DOHH2 (cell line): ENCODE measurements at regions not wholly inside any gene's neighbourhood (a gene's known extent, or its start where the extent isn't known, plus 50 kb on each side); places are given as distances from the start of the nearest gene placed in this dataset.
"Not testable (repeated sequence)": the region's sequence is repeated elsewhere in the genome, so short reads cannot be mapped to it uniquely, and the experiment has no call there.

Source experiments
- H3F3A ChIP-seq: fragments of 200-600 bp; sonication (generic), shearing (Covaris generic); 2 replicates; pipeline ENCODE4 v1.6.0; 2016; ENCODE audit warnings: antibody characterized with exemption, mild to moderate bottlenecking; ENCODE audit not compliant: control insufficient read depth, insufficient read depth
- H3K27ac ChIP-seq: fragments of 200-600 bp; sonication (generic); 2 replicates; pipeline ENCODE4 v1.5.1; 2014; ENCODE audit warnings: low read depth, mild to moderate bottlenecking, low read length, moderate library complexity
- H3K27me3 ChIP-seq: fragments of 200-600 bp; sonication (generic); 2 replicates; pipeline ENCODE4 v1.6.1; 2014; ENCODE audit warnings: mild to moderate bottlenecking, low read length, mixed read lengths; ENCODE audit not compliant: control insufficient read depth
- H3K36me3 ChIP-seq: fragments of 200-600 bp; sonication (generic); 2 replicates; pipeline ENCODE4 v1.6.1; 2014; ENCODE audit warnings: mild to moderate bottlenecking, low read length, moderate library complexity, mixed read lengths; ENCODE audit not compliant: control insufficient read depth
- H3K4me1 ChIP-seq: fragments of 200-600 bp; sonication (generic); 2 replicates; pipeline ENCODE4 v1.6.1; 2014; ENCODE audit warnings: mild to moderate bottlenecking, low read length, mixed read lengths; ENCODE audit not compliant: control insufficient read depth
- H3K4me2 ChIP-seq: fragments of 200-600 bp; sonication (generic); 2 replicates; pipeline ENCODE4 v1.6.0; 2014; ENCODE audit warnings: mild to moderate bottlenecking, low read length, moderate library complexity
- H3K4me3 ChIP-seq: fragments of 200-600 bp; sonication (generic); 2 replicates; pipeline ENCODE4 v1.5.1; 2014; ENCODE audit warnings: mild to moderate bottlenecking, low read length, mixed read lengths
- H3K79me2 ChIP-seq: fragments of 200-600 bp; sonication (generic); 2 replicates; pipeline ENCODE4 v1.6.1; 2014; ENCODE audit warnings: mild to moderate bottlenecking, low read length, mixed read lengths; ENCODE audit not compliant: control insufficient read depth
- H3K9me2 ChIP-seq: fragments of 200-600 bp; sonication (generic); replicated peaks from 2 replicates; pipeline ENCODE4 v1.6.1; 2014; ENCODE audit warnings: mild to moderate bottlenecking, low read length, mixed read lengths; ENCODE audit not compliant: control insufficient read depth
- H3K9me3 ChIP-seq: fragments of 200-600 bp; sonication (generic); 2 replicates; pipeline ENCODE4 v1.6.1; 2014; ENCODE audit warnings: antibody characterized with exemption, low read length, mixed read lengths; ENCODE audit not compliant: control insufficient read depth, insufficient read depth
- H4K20me1 ChIP-seq: fragments of 200-600 bp; sonication (generic); 2 replicates; pipeline ENCODE4 v1.6.0; 2014; ENCODE audit warnings: low read depth, mild to moderate bottlenecking, antibody characterized with exemption, low read length, moderate library complexity; ENCODE audit not compliant: control insufficient read depth, insufficient read depth
- CTCF ChIP-seq: fragments of 200-600 bp; sonication (generic); IDR thresholded peaks from one replicate; pipeline ENCODE4 v1.5.1; 2014; ENCODE audit warnings: antibody characterized with exemption, mild to moderate bottlenecking, low read depth, low read length; ENCODE audit not compliant: poor library complexity, severe bottlenecking
- EZH2phosphoT487 ChIP-seq: fragments of 200-600 bp; sonication (generic); IDR thresholded peaks from 2 replicates; pipeline ENCODE4 v1.6.1; 2017; ENCODE audit warnings: borderline replicate concordance, mild to moderate bottlenecking, antibody characterized with exemption, low read length, moderate library complexity, mixed read lengths

DNA sequence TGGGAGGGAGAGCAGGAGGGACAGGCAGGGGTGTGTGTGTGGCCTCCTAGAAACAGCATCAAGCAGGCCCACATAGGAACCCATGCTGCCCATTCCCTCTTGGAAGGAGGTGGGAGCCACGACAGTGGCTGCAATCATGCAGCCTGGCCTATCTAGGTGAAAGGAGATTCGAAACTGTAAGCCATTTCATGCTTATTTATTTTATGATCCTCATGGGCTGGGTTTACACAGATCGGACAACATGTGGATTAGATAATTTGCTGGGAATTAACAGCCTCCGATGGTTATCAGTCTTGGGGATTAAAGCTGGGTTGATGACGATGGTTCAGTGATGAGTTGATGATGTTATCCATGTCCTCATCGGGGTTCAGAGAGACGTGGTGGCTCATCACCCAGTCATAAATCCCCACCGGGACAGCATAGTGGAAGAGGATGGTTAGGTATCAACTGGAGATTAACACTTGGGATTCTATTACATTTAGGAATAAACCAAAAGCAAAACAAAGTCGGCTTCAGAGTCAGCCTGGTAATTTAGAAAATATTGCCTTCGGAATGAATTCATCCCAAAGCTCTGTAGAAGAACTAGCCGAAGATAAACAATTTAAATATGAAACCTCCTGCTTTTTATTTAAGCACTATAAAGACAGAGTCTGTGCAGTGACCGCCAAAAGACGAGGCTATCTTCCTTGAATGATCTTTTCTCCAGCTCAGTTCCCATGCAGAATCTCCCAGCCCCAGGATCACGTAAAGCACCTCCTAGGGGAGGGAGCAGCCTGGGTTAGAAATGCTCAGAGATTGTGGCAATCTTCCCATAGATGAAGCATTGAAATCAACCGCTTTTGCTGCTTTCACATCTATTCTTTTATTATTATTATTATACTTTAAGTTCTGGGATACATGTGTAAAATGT is 252.8 kb downstream of the FOXD2 start:
- Histone ChIP-seq H4K20me1 (no peaks in the 10 kb centered on the region), H3F3A (no peaks in the 10 kb centered on the region), H3K4me1 (no peaks in the 10 kb centered on the region), H3K9me2 (no peaks in the 10 kb centered on the region), H3K27me3 (peaks cover 11% of the 10 kb centered on the region; the same call in 1 of the 2 replicates), H3K9me3 (no peaks in the 10 kb centered on the region), H3K79me2 (no peaks in the 10 kb centered on the region), H3K27ac (no peak overlapping the region), H3K4me3 (no peak overlapping the region), H3K36me3 (no peaks in the 10 kb centered on the region), H3K4me2 (no peak overlapping the region)
- no peak for TF ChIP-seq CTCF
- TF ChIP-seq EZH2phosphoT487: no peak

DNA sequence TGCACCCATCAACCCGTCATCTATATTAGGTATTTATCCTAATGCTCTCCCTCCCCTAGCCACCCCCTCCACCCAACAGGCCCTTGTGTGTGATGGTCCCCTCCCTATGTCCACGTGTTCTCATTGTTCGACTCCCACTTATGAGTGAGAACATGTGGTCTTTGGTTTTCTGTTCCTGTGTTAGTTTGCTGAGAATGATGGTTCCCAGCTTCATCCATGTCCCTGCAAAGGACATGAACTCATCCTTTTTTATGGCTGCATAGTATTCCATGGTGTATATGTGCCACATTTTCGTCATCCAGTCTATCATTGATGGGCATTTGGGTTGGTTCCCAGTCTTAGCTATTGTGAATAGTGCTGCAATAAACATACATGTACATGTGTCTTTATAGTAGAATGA is 253.4 kb downstream of the FOXD2 start:
- not testable (repeated sequence) for H3K27ac ChIP-seq, H3K27me3 ChIP-seq, H3K4me1 ChIP-seq, H4K20me1 ChIP-seq, H3K9me3 ChIP-seq, H3K79me2 ChIP-seq, H3K4me3 ChIP-seq, H3K4me2 ChIP-seq, H3K36me3 ChIP-seq, H3F3A ChIP-seq, H3K9me2 ChIP-seq

DNA sequence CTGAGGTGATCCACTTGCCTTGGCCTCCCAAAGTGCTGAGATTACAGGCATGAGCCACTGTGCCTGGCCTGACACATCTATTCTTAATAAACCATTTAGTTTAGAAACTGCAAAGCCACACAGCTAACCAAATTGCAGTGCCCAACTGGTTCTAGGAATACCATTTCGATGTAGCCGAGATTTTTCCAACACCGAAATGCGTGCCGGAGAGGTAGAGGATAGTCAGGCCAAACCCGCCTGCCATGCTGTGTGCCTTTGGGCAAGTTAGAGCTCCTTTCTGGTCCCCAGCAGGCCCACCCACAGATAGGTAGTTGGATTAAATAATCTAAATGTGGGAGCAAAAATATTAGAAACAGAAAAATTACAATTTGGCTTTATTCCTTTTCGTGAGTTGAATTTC is 254.4 kb downstream of the FOXD2 start:
- Histone ChIP-seq H3F3A (no peaks in the 10 kb centered on the region), H3K36me3 (no peaks in the 10 kb centered on the region), H4K20me1 (no peaks in the 10 kb centered on the region), H3K4me2 (no peak overlapping the region), H3K9me2 (no peaks in the 10 kb centered on the region), H3K4me1 (no peaks in the 10 kb centered on the region), H3K9me3 (no peaks in the 10 kb centered on the region), H3K27ac (no peak overlapping the region), H3K27me3 (peaks cover 2% of the 10 kb centered on the region; the same call in 1 of the 2 replicates), H3K79me2 (no peaks in the 10 kb centered on the region), H3K4me3 (no peak overlapping the region)
- TF ChIP-seq EZH2phosphoT487 (no peak), CTCF (no peak)

DNA sequence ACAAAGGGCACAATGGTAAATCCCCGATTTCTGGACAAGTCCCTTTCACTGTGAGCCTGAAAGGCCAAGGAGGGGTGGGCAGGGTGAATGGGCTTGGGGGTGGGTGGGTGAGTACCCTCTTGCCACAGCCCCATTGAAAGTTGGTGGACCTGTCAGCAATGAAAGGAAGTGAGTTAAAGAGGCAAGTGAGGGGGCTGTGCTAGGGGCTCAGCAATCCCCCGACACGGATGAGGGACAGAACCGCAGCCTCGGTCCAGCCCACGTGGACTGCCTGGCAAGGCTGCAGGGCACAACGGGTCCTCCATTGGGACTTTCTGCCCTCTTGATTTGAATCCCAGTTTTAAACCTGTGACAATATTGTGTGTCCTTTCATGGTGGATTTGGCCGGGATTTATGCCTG is 255.3 kb downstream of the FOXD2 start:
- H3K4me2 ChIP-seq: no peak overlapping the region
- peaks cover 2% of the 10 kb centered on the region; the same call in 1 of the 2 replicates for H3K27me3 ChIP-seq
- H3K36me3 ChIP-seq: no peaks in the 10 kb centered on the region
- no peaks in the 10 kb centered on the region for H3F3A ChIP-seq
- H4K20me1 ChIP-seq: no peaks in the 10 kb centered on the region
- H3K4me1 ChIP-seq: no peaks in the 10 kb centered on the region
- no peak overlapping the region for H3K4me3 ChIP-seq
- H3K27ac ChIP-seq: no peak overlapping the region
- no peaks in the 10 kb centered on the region for H3K79me2 ChIP-seq
- TF ChIP-seq EZH2phosphoT487 (no peak), CTCF (no peak)
- H3K9me3 ChIP-seq: no peaks in the 10 kb centered on the region
- H3K9me2 ChIP-seq: no peaks in the 10 kb centered on the region
